GM21619 (cell line): ENCODE measurements at regions not wholly inside any gene's neighbourhood (a gene's known extent, or its start where the extent isn't known, plus 50 kb on each side); places are given as distances from the start of the nearest gene placed in this dataset.

Source experiments
- ATAC-seq: cut with Tn5 transposase; IDR thresholded peaks from one replicate; pipeline ENCODE4 v1.9.1; 2021; ENCODE audit not compliant: unreplicated experiment

GRCh38 chr12:40172879-40173278 is 51.9 kb upstream of the LRRK2 start:
- ATAC-seq = no peak

DNA sequence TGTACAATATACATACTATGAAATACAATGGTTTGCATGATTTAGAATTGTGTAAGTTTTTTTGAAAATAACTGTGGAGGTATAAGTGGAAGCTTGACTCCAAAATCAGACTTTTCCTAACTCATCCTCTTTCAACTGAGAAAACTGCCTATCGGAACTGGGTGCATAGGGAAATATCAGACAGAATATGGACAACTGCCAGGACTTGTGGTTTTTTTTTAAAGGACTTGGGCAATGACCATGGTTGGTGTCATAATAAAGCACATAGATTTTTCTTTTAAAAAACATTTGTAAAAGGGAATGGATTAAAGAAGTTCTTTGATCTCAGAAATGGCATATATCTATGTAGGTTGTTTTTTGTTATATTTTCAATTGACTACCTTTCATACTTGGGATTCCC is 53.3 kb upstream of the LRRK2 start:
- no peak for ATAC-seq

DNA sequence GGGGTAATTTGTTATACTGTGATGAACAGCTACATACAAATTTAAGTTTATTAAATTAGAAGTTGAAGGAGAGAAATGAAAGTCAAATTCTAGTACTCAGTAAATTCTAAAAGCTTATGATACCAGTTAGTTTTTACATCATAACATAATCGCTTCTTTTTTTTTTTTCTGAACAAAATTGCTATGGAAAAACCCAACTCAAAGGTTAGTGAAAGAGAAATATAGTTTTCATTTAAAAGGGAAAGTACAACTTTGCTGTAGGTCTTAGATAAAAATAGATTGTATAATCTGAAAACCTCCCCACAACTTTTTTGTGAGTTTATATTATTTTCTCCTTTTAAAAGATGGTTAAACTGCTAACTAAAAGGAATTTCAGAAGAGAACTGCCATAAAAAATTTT is 53.7 kb upstream of the LRRK2 start:
- no peak for ATAC-seq

DNA sequence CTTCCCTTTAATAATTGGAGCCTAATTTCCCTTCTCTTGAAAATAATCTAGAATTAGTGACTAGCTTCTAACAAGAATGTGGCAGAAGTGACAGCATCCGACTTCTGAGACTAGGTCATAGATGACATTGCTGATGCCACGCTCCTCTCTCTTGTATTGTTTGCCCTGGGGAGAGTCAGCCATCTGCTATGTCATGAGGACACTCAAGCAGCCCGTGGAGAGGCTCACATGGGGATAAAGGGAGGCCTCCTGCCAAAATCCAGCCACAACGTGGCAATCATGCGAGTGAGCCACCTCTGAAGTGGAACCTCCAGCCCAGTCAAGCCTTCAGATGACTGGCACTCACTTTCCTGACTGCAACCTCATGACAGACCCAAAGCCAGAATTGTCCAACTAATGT is 54.2 kb upstream of the LRRK2 start:
- no peak for ATAC-seq

- peak; percentile 94 for ATAC-seq
Observed at GRCh38 chr12:40168868-40169267, 55.9 kb upstream of the LRRK2 start.

GRCh38 chr12:40168419-40168818 is 56.4 kb upstream of the LRRK2 start:
- peak; percentile 22 for ATAC-seq

- peak; percentile 60 for ATAC-seq
Observed at GRCh38 chr12:40168001-40168400, 56.8 kb upstream of the LRRK2 start.

DNA sequence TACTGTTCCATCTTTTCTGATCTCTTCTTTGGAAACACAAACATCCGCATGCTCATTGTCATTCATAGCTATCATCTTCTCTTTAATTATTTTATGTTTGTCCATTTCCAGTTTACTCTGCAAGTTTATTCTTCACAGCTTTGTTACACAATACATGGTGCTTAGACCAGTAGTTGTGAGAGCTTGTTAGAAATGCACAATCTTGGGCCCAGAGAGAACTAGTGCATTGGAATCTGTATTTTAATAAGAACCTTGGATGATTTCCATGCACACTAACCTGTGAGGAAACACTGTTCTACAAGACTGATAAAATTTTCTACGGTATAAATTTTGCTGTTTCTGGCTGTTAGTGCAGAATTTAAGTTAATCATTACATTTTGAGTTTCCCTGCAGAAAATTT is 59.3 kb upstream of the SLC2A13 start:
- no peak for ATAC-seq

GRCh38 chr12:40164034-40164433 is 58.2 kb upstream of the SLC2A13 start:
- no peak for ATAC-seq

DNA sequence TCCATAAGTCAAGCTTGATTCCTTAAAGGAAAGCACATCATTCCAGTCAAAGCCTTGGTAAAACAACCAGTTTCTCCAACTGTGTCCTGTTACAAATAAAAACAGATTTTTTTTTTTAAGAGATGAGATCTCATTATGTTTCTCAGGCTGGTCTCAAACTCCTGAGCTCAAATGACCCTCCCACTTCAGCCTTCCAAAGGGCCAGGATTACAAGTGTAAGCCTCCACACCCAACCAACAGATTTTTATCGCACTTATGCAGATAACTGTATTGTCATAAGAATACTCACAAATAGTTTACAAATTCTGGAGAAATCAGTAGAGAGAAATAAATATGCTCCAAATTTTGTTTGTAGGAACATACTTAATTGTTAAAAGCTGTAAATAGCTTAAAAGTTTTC is 56.2 kb upstream of the SLC2A13 start:
- ATAC-seq = no peak

GRCh38 chr12:40158592-40159111 is 52.8 kb upstream of the SLC2A13 start:
- ATAC-seq = peak; percentile 68

DNA sequence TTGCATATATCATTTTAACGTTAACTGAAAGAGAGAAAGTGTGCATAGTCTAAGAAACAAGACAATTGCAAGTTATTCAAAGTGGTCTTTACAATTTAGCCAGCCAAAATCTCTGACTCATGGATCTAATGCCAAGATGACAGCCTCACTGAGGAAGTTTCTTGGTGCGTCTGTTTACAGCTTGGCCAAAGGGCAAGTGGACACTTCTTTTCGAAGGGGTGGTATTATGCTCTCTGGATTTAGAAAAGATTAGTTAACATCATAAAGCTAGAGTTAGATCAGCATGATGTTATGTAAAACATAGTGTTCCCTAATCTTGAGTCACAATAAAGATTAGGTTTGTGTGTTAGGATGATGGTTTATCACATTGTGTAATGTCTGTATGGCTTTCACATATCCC is 51.5 kb upstream of the SLC2A13 start:
- ATAC-seq = no peak

GRCh38 chr12:40156021-40156764 is 50.3 kb upstream of the SLC2A13 start:
- ATAC-seq = no peak
